ENCODE measurements at regions not wholly inside any gene's neighbourhood (a gene's known extent, or its start where the extent isn't known, plus 50 kb on each side); places are given as distances from the start of the nearest gene placed in this dataset.
"Not testable (repeated sequence)": the region's sequence is repeated elsewhere in the genome, so short reads cannot be mapped to it uniquely, and the experiment has no call there.

DNA sequence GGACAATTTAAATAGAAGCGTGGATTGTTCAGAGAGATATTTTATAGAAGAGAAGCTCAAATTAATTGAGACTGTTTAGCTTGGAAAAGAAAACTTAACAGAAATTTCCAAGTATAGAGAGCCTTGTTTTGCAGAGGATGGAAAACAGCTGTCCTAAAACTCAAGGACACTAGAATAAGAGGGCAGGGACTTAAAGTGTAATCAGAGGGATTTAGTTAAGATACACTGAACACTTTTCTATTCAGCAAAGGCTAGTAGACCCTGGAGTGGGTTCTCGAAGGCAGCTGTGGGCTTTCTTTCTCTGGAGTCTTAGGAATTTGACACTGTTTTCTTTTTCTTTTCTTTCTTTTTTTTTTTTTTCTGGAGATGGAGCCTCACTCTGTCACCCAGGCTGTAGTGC is 92.7 kb upstream of the ARX start:
- ATAC-seq (no peak), DNase-seq (no peak)
- Mint-ChIP-seq H3K27me3 (no peaks in the 10 kb centered on the region), H3K36me3 (no peaks in the 10 kb centered on the region), H3K4me3 (no peak overlapping the region), H3K4me1 (no peaks in the 10 kb centered on the region), H3K27ac (no peak overlapping the region), H3K9me3 (peaks cover 0 to 7% (median 0%) of the 10 kb centered on the region in 9 donors)
- POLR2A ChIA-PET, result no interaction called here

DNA sequence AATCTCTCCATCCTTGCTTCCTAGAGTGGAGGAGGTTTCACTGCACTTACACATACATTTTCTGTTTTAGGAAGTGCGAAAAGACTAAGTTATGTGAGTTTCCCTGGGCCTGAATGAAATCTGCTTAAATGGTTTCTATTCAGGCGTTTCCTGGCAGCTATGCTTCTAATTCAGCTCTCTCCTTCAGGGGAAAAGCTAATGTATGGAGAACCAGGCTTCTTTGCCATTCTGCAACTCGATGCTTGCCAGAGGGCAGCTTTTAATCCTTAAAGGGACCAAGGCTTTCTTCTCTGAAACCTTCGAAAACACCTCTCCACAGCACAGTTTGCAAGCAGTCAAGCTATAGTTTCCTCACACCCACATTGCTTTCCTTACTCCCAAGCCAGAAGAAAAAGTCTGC is 89.5 kb upstream of the ARX start:
- POLR2A ChIA-PET, result no interaction called here
- Mint-ChIP-seq H3K9me3 (peaks cover 0 to 5% (median 0%) of the 10 kb centered on the region in 9 donors), H3K4me3 (no peak overlapping the region), H3K27me3 (peaks cover 0 to 3% (median 0%) of the 10 kb centered on the region in 5 donors), H3K27ac (no peak overlapping the region), H3K36me3 (no peaks in the 10 kb centered on the region), H3K4me1 (no peaks in the 10 kb centered on the region)
- ATAC-seq (no peak), DNase-seq (no peak)

- H3K4me3 Mint-ChIP-seq, result no peak overlapping the region
- H3K9me3 Mint-ChIP-seq, result peaks cover 0 to 5% (median 0%) of the 10 kb centered on the region in 9 donors
- H3K4me1 Mint-ChIP-seq, result no peaks in the 10 kb centered on the region
- H3K27me3 Mint-ChIP-seq, result peaks cover 0 to 10% (median 7%) of the 10 kb centered on the region in 5 donors
- POLR2A ChIA-PET, result no interaction called here
- H3K36me3 Mint-ChIP-seq, result no peaks in the 10 kb centered on the region
- H3K27ac Mint-ChIP-seq, result no peak overlapping the region
- no peak for ATAC-seq
- DNase-seq, result no peak
Observed at GRCh38 chrX:25096522-25097045, 80.8 kb upstream of the ARX start.

GRCh38 chrX:25091152-25091551 is 75.4 kb upstream of the ARX start:
- H3K4me1 Mint-ChIP-seq, POLR2A ChIA-PET: not testable (repeated sequence)

DNA sequence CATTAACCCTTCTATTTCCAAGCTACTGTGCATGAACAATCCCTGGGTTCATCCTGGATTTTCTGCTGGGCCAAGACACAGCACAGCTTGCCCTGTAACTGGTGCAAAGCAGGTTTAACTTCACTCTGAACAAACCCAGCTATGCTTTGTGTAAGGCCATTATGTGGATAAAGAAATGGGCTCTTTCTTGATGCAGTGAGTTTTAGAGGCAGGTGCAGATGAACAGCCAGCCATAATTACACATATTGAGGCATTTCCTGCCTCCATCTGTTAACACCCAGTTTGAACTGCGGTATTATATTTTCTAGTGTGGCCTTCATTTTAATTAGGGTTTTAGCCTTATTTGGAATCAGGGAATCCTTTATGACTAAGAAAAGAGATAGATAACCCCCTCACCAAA is 68.7 kb upstream of the ARX start:
- POLR2A ChIA-PET, result no interaction called here
- ATAC-seq (no peak), DNase-seq (no peak)
- Mint-ChIP-seq H3K4me1 (no peaks in the 10 kb centered on the region), H3K4me3 (no peak overlapping the region), H3K9me3 (peaks cover 0 to 17% (median 2%) of the 10 kb centered on the region in 9 donors), H3K36me3 (no peaks in the 10 kb centered on the region), H3K27ac (no peak overlapping the region), H3K27me3 (peaks cover 0 to 3% (median 0%) of the 10 kb centered on the region in 5 donors)

More at GRCh38 chrX:25091152-25091551, 75.4 kb upstream of the ARX start:
- not testable (repeated sequence) for H3K27ac Mint-ChIP-seq, DNase-seq, H3K36me3 Mint-ChIP-seq, H3K4me3 Mint-ChIP-seq, ATAC-seq, H3K27me3 Mint-ChIP-seq
- peaks cover 0 to 16% (median 2%) of the 10 kb centered on the region in 9 donors for H3K9me3 Mint-ChIP-seq

DNA sequence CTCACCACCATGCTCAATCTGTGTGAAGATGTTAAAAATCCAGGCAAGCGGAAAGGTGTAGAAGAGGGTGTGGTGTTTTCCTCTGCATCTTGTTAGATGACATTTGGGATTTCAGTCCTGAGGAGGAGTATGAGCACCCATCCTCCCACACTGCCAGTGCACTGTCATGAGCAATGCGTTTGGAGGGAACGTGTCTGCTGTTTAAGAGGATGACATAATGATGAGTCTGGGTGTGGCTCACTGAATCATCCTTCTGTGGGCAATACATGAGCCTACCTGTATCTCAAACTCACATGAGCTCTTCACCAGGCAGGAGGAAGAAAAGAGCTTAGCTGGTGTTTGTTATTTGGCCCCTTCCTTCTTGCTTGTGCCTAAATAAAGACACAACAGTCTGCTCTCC is 67.9 kb upstream of the ARX start:
- Mint-ChIP-seq H3K4me3 (no peak overlapping the region), H3K27me3 (peaks cover 0 to 3% (median 0%) of the 10 kb centered on the region in 5 donors), H3K4me1 (no peaks in the 10 kb centered on the region), H3K9me3 (peaks cover 0 to 9% (median 0%) of the 10 kb centered on the region in 9 donors), H3K36me3 (no peaks in the 10 kb centered on the region), H3K27ac (no peak overlapping the region)
- DNase-seq, result no peak
- no peak for ATAC-seq
- POLR2A ChIA-PET, result no interaction called here

DNA sequence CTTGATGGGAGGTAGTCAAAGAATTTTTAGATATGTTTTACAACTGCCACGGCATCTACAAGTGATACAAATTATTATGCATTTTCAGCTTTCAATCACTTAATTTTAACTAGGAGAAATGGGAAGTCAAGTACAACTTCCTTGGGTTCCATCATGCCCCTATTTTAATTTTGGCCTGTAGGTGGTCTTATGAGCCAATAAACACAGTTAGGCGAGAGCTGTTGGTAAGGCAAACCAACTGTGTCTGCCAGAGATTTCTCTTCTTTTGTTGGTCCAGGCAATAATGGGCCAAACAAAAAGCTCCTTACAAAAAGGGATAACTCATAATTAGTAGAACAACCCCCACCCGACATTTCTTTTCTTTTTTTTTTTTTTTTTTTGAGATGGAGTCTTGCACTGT is 63.3 kb upstream of the ARX start:
- no peaks in the 10 kb centered on the region for H3K36me3 Mint-ChIP-seq
- H3K4me3 Mint-ChIP-seq, result no peak overlapping the region
- DNase-seq, result no peak
- POLR2A ChIA-PET, result no interaction called here
- peaks cover 0 to 19% (median 4%) of the 10 kb centered on the region in 5 donors for H3K27me3 Mint-ChIP-seq
- no peaks in the 10 kb centered on the region for H3K9me3 Mint-ChIP-seq
- no peak overlapping the region for H3K27ac Mint-ChIP-seq
- ATAC-seq, result no peak
- no peaks in the 10 kb centered on the region for H3K4me1 Mint-ChIP-seq

DNA sequence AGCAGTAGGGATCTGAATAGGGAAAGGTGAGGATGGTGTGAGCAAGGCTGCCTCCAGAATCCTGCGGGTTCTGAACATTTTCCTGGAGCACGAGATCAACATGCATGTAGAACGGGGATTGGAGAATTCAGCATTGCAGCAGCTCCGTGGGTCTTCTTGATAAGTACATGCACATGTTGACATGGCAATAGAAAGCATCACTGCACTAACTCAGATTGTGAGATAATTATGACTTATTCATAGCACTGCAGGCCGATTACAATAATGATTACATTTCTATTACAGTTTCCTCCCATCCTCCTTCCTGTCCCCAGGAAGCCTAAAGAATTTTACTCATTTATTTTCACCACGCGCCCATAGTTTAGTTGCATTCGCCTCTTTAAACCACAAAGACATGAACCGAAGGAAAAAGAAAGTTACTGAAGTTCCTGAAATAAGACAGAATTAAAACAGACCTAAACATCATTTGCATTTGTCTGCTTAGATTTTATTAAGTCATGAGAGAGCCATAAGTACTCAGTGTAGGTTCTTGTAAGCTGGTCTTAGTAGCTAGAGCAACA is 61.3 kb upstream of the ARX start:
- peaks cover 0 to 19% (median 4%) of the 10 kb centered on the region in 5 donors for H3K27me3 Mint-ChIP-seq
- ATAC-seq, result no peak

GRCh38 chrX:25072247-25072646 is 56.5 kb upstream of the ARX start:
- DNase-seq, result no peak
- Mint-ChIP-seq H3K4me1 (peaks cover 0 to 9% (median 7%) of the 10 kb centered on the region in 4 donors), H3K27ac (no peak overlapping the region), H3K4me3 (no peak overlapping the region), H3K27me3 (peaks cover 0 to 11% (median 2%) of the 10 kb centered on the region in 5 donors), H3K9me3 (peaks cover 0 to 18% (median 0%) of the 10 kb centered on the region in 9 donors), H3K36me3 (no peaks in the 10 kb centered on the region)
- POLR2A ChIA-PET, result no interaction called here
- no peak for ATAC-seq

More for the DNA sequence above, 61.3 kb upstream of the ARX start:
- Mint-ChIP-seq H3K4me3 (no peak overlapping the region), H3K27ac (no peak overlapping the region), H3K36me3 (no peaks in the 10 kb centered on the region), H3K9me3 (no peaks in the 10 kb centered on the region), H3K4me1 (no peaks in the 10 kb centered on the region)
- POLR2A ChIA-PET, result no interaction called here
- no peak for DNase-seq

DNA sequence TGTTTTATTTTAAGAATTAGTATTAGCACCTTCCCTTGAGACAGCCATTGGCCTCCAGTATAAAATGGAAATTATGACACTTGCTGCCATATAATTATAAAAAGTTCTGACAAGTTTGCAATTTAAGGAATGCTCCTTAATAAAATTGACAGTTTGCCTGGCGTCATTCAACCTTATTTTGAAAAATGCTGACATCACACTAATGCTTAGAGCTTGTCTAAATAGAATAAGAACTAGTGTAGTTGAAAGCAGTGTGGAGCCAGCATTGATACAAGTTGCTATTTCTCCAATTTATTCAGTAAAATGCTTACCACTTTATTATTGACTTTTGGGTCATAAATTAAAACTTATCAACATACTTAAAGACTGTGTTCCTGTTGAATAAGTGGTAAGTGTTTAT is 54.3 kb upstream of the ARX start:
- H3K4me1 Mint-ChIP-seq, result peaks cover 0 to 9% (median 8%) of the 10 kb centered on the region in 4 donors
- no peaks in the 10 kb centered on the region for H3K36me3 Mint-ChIP-seq
- POLR2A ChIA-PET, result no interaction called here
- H3K27ac Mint-ChIP-seq, result no peak overlapping the region
- DNase-seq (no peak), ATAC-seq (no peak)
- H3K9me3 Mint-ChIP-seq, result peaks cover 0 to 18% (median 0%) of the 10 kb centered on the region in 9 donors
- no peaks in the 10 kb centered on the region for H3K27me3 Mint-ChIP-seq
- no peak overlapping the region for H3K4me3 Mint-ChIP-seq

DNA sequence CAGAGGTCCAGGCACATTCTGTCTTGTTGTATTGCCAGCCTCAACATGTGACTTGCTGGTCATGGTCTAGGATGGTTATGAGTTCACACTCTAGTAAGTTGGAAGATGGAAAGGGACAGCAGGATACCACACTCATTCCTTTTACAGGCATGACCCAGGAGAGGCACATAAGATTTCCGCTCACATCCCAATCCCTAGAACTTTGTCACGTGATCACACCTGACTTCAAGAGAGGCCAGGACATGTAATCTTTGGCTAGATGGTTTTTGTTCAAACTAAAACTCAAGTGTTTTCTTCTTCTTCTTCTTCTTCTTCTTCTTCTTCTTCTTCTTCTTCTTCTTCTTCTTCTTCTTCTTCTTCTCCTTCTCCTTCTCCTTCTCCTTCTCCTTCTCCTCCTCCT is 53.4 kb upstream of the ARX start:
- H3K27me3 Mint-ChIP-seq, result no peaks in the 10 kb centered on the region
- no peak overlapping the region for H3K27ac Mint-ChIP-seq
- H3K36me3 Mint-ChIP-seq, result no peaks in the 10 kb centered on the region
- peaks cover 0 to 9% (median 8%) of the 10 kb centered on the region in 4 donors for H3K4me1 Mint-ChIP-seq
- peaks cover 0 to 18% (median 0%) of the 10 kb centered on the region in 9 donors for H3K9me3 Mint-ChIP-seq
- H3K4me3 Mint-ChIP-seq, result no peak overlapping the region
- no peak for DNase-seq
- POLR2A ChIA-PET, result no interaction called here
- no peak for ATAC-seq

- peaks cover 0 to 9% (median 8%) of the 10 kb centered on the region in 4 donors for H3K4me1 Mint-ChIP-seq
- POLR2A ChIA-PET, result no interaction called here
- no peaks in the 10 kb centered on the region for H3K27me3 Mint-ChIP-seq
- ATAC-seq (no peak), DNase-seq (no peak)
- H3K4me3 Mint-ChIP-seq, result peak overlapping the region in 3 of 10 donors; percentile 14 to 28 (median 26)
- peaks cover 0 to 18% (median 0%) of the 10 kb centered on the region in 9 donors for H3K9me3 Mint-ChIP-seq
- peak overlapping the region in 4 of 10 donors; percentile 22 to 60 (median 48) for H3K27ac Mint-ChIP-seq
- no peaks in the 10 kb centered on the region for H3K36me3 Mint-ChIP-seq
Observed at GRCh38 chrX:25068340-25068739, 52.6 kb upstream of the ARX start.

- Mint-ChIP-seq H3K4me3 (peak overlapping the region in 6 of 10 donors; percentile 10 to 60 (median 20)), H3K36me3 (no peaks in the 10 kb centered on the region), H3K27ac (peak overlapping the region in 3 of 10 donors; percentile 41 to 54 (median 52)), H3K4me1 (peaks cover 0 to 9% (median 8%) of the 10 kb centered on the region in 4 donors), H3K9me3 (peaks cover 0 to 18% (median 0%) of the 10 kb centered on the region in 9 donors), H3K27me3 (no peaks in the 10 kb centered on the region)
- no peak for DNase-seq
- POLR2A ChIA-PET, result no interaction called here
- ATAC-seq, result no peak
Observed at GRCh38 chrX:25067271-25068172, 51.8 kb upstream of the ARX start.

Measured in naive thymus-derived CD8-positive, alpha-beta T cell (primary cell).